Tibial nerve (tissue), 4 donors: ENCODE measurements at regions not wholly inside any gene's neighbourhood (a gene's known extent, or its start where the extent isn't known, plus 50 kb on each side); places are given as distances from the start of the nearest gene placed in this dataset.

ENCODE experiments used
- DNase-seq, 2 donors: peaks; one replicate each; pipeline ENCODE4 v3.0.0-alpha.2; 2019; ENCODE audit warnings: low spot score in 2 of 2
- H3K27ac ChIP-seq, 4 donors: fragments of 200-600 bp; sonication (generic) in 3 of 4; one replicate each; pipeline ENCODE4 v1.5.1; 2017 to 2019; ENCODE audit warnings: mild to moderate bottlenecking in 1 of 4
- H3K27me3 ChIP-seq, 2 donors: fragments of 200-600 bp; sonication (generic) in 1 of 2; one replicate each; pipeline versions ENCODE4 v1.5.1 to v1.6.0; 2017 to 2019
- H3K36me3 ChIP-seq, 3 donors: fragments of 200-600 bp; sonication (generic); one replicate each; pipeline ENCODE4 v1.5.1; 2018 to 2019
- H3K4me1 ChIP-seq, 4 donors: fragments of 200-600 bp; sonication (generic) in 3 of 4; one replicate each; pipeline ENCODE4 v1.5.1; 2017 to 2019
- H3K4me3 ChIP-seq, 4 donors: fragments of 200-600 bp; sonication (generic) in 3 of 4; one replicate each; pipeline ENCODE4 v1.5.1; 2017 to 2019; ENCODE audit warnings: mild to moderate bottlenecking in 1 of 4, moderate library complexity in 1 of 4
- H3K9me3 ChIP-seq, 4 donors: fragments of 200-600 bp; sonication (generic) in 3 of 4; one replicate each; pipeline ENCODE4 v1.5.1; 2017 to 2019
- EP300 ChIP-seq, 2 donors: sonication (generic); formaldehyde crosslinking; IDR thresholded peaks; one replicate each; pipeline ENCODE4 v1.6.1; 2017; ENCODE audit warnings: antibody characterized with exemption in 2 of 2, mild to moderate bottlenecking in 1 of 2
- POLR2A ChIP-seq, 2 donors: fragments of 450-650 bp; IDR thresholded peaks; one replicate each; pipeline ENCODE4 v1.6.1; 2017; ENCODE audit warnings: antibody characterized with exemption in 2 of 2, mild to moderate bottlenecking in 2 of 2, moderate library complexity in 2 of 2
- WGBS, 2 donors: methylation state at CpG; one replicate each; pipeline ENCODE4 v1.1.5; 2018; 5-methylcytosine and 5-hydroxymethylcytosine counted together
- TF ChIP-seq, protein P1 (sequence below), 5 experiments: fragments of 200-600 bp in 3 of 5; fragments of 450-650 bp in 2 of 5; sonication (generic) in 3 of 5; IDR thresholded peaks; one replicate each; pipeline ENCODE4 v1.5.1; 2016 to 2019; ENCODE audit warnings: antibody characterized with exemption in 5 of 5, mild to moderate bottlenecking in 3 of 5, moderate library complexity in 2 of 5

DNA sequence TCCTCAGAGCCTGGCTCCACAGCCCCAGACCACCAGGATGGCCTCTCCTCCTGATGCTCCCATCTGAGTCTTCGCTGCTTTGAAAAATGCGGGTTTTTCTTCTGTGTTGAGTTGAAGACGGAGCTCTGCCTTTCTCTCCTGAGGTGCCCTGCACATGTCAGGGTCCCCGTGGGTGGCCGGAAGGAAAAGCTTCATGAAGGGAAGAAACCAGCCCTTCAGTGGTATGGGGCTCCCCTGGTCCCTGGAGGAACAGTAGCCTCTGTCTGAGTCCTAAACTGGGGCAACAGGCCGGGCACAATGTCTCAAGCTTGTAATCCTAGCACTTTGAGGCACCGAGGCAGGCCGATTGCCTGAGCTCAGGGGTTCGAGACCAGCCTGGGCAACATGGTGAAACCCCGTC, 54.7 kb upstream of the CAB39 start:
- TF ChIP-seq POLR2A (IDR thresholded peaks at IDR 0.05), result no peak
- Histone ChIP-seq H3K4me3 (no peak overlapping the region), H3K27me3 (no peaks in the 10 kb centered on the region), H3K36me3 (no peaks in the 10 kb centered on the region), H3K9me3 (no peaks in the 10 kb centered on the region), H3K27ac (no peak overlapping the region), H3K4me1 (peaks cover 0 to 21% (median 3%) of the 10 kb centered on the region in 4 donors)
- 79 to 92% methylated on average over 10 of the region's 10 CpGs for WGBS, 2 donors
- no peak for DNase-seq

DNA sequence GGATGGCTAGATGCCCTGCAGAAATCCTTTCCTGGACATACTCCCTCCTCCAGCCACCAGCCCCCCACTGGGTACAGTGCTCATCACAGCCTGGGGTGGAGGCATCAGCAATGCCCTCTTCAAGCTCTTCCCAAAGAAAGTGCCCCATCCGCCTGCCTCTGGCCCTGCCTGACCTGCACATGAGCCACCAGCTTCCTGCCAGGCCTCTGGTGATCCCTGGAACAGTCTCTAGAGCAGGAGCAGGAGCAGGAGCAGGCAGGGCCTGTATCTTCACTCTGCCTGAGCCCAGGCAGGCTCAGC, 54.1 kb upstream of the CAB39 start:
- no peak overlapping the region for H3K4me3 ChIP-seq
- no peaks in the 10 kb centered on the region for H3K27me3 ChIP-seq
- no peak for DNase-seq
- H3K27ac ChIP-seq, result peak overlapping the region in 2 of 4 donors; percentile 15 to 70
- no peaks in the 10 kb centered on the region for H3K36me3 ChIP-seq
- peaks cover 0 to 21% (median 3%) of the 10 kb centered on the region in 4 donors for H3K4me1 ChIP-seq
- TF ChIP-seq, protein P1, sequence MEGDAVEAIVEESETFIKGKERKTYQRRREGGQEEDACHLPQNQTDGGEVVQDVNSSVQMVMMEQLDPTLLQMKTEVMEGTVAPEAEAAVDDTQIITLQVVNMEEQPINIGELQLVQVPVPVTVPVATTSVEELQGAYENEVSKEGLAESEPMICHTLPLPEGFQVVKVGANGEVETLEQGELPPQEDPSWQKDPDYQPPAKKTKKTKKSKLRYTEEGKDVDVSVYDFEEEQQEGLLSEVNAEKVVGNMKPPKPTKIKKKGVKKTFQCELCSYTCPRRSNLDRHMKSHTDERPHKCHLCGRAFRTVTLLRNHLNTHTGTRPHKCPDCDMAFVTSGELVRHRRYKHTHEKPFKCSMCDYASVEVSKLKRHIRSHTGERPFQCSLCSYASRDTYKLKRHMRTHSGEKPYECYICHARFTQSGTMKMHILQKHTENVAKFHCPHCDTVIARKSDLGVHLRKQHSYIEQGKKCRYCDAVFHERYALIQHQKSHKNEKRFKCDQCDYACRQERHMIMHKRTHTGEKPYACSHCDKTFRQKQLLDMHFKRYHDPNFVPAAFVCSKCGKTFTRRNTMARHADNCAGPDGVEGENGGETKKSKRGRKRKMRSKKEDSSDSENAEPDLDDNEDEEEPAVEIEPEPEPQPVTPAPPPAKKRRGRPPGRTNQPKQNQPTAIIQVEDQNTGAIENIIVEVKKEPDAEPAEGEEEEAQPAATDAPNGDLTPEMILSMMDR (IDR thresholded peaks at IDR 0.05), result no peak
- TF ChIP-seq EP300 (IDR thresholded peaks at IDR 0.05) (no peak), POLR2A (IDR thresholded peaks at IDR 0.05) (no peak)
- 60 to 71% methylated on average over 1 of the region's 1 CpG for WGBS, 2 donors
- H3K9me3 ChIP-seq, result no peaks in the 10 kb centered on the region

DNA sequence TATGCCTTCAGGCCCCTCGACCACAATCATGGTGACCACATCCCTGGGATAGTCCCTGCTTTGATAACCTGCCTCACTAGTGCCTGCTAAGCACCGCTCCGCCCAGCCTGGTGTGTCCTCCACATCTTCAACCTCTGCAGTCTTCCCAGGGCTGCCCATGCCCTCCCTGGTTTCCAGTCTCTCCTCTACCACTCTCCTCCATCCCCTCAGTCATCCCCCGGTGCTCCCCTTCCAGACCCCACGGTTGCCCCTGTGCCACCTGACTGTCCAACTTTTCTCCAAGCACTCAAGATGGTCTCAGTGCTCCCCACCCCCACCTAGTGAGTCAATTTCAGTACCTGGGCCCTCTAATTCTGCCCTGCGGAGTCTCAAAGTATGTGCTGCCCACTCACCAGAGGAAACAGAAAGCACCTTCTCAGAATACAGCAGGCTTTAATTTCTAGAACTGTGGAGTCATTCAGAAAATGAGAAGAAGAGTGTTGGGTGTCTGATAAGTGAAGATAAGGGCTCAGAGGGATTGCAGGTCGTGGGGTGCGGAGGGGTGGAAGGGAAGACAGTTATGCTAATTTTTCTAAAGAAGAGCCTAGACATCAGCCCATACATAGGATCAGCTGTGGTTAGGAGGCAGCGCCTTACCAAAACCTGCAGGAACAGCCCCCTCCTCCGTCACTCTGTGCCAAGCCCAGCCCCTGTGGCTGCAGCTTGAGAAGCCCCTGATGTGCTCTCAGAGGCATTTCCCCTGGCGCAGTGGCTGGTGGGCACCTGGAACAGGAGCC, 53.6 kb upstream of the CAB39 start:
- H3K27ac ChIP-seq, result peak overlapping the region in 3 of 4 donors; percentile 15 to 70 (median 64)
- TF ChIP-seq, protein P1 (IDR thresholded peaks at IDR 0.05), result no peak
- WGBS, 2 donors, result 72 to 84% methylated on average over 11 of the region's 11 CpGs
- H3K27me3 ChIP-seq, result no peaks in the 10 kb centered on the region
- DNase-seq, result no peak
- no peaks in the 10 kb centered on the region for H3K9me3 ChIP-seq
- no peaks in the 10 kb centered on the region for H3K36me3 ChIP-seq
- peaks cover 0 to 21% (median 3%) of the 10 kb centered on the region in 4 donors for H3K4me1 ChIP-seq
- no peak overlapping the region for H3K4me3 ChIP-seq

DNA sequence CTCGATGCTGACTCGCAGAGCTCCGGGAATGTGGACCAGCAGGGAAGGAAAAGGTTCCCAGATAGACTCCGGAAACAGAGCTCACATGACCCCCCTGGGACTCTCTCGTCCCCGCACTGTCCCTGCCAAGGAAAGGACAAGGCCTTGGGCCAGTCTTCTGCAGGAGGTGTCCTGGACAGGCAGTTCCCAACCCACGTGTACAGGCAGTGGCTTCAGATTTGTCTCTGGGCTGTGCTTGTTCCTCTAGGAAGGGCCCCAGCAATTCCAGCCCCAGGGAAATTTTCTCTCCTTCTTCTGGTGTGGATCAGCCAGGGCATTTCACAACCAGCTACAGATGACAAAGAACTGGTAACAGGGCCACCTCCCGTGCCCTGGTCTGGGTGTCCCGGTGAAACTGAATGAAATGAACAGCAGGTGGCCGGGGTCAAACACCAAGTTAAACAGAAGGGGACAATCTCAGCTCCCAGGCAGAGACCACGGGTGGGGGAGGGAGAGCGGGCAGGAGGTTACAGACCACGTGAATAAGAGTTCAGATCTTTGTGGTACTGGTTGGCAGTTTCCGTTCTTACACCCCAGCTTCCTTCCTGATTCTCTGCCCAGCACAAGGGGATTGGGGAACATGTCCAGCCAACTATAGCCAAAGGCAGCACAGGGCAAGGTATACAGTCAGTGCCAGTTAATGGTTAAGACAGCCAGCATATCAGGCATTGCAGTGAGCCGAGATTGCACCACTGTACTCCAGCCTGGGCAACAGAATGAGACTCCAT, 52.2 kb upstream of the CAB39 start:
- H3K4me3 ChIP-seq, result no peak overlapping the region
- peak overlapping the region in 2 of 4 donors; percentile 64 to 74 for H3K27ac ChIP-seq
- H3K36me3 ChIP-seq, result no peaks in the 10 kb centered on the region
- peak; percentile 24 to 66 for DNase-seq
- H3K4me1 ChIP-seq, result peaks cover 0 to 21% (median 3%) of the 10 kb centered on the region in 4 donors
- H3K27me3 ChIP-seq, result no peaks in the 10 kb centered on the region
- H3K9me3 ChIP-seq, result no peaks in the 10 kb centered on the region
- WGBS, 2 donors, result 63 to 64% methylated on average over 15 of the region's 15 CpGs
- no peak for TF ChIP-seq EP300 (IDR thresholded peaks at IDR 0.05)
- TF ChIP-seq, protein P1 (IDR thresholded peaks at IDR 0.05), result no peak
- TF ChIP-seq POLR2A (IDR thresholded peaks at IDR 0.05), result no peak

DNA sequence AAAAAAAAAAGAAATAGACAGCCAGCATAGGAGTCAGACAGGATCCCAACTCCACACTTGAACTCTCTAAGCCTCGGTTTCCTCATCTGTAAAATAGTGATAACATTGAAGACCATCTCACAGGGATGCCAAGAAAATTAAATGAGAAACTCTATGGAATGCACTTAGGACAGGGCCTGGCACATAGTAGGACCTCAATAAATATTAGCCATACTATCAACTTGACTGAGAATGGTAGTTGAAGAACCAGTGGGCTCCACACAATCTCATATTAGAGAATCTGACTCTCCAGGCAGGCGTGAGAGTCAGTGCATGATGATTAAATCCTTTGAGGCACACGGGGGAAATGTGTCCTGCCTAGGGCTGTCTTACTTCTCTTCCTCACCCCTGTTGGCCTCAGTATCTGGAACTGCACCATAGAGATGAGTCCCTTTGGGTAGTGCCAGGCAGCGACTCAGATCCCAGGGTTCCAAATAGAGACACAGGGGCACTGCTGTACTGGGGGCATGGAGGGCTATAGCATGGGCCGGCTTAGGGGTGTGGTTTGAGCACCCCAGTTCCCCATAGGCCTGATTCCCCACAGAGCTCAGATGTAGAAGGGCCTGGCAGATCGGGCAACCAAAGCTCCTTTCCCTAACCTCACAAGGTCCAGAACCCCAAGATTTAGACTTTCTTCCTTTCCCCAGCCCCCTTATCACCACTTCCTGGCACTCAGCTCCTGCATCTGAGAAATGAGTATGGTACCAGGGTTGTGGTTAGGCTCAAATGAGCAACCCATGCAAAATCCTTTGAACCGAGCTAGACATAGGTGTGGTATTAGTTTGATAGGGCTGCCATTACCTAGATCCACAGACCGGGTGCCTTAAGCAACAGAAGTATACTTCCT, 51.3 kb upstream of the CAB39 start:
- no peaks in the 10 kb centered on the region for H3K27me3 ChIP-seq
- peaks cover 0 to 21% (median 3%) of the 10 kb centered on the region in 4 donors for H3K4me1 ChIP-seq
- peak overlapping the region in 2 of 4 donors; percentile 17 to 41 for H3K27ac ChIP-seq
- no peaks in the 10 kb centered on the region for H3K9me3 ChIP-seq
- WGBS, 2 donors, result 77 to 80% methylated on average over 8 of the region's 8 CpGs
- TF ChIP-seq, protein P1 (IDR thresholded peaks at IDR 0.05), result no peak
- TF ChIP-seq EP300 (IDR thresholded peaks at IDR 0.05) (no peak), POLR2A (IDR thresholded peaks at IDR 0.05) (no peak)
- no peaks in the 10 kb centered on the region for H3K36me3 ChIP-seq
- H3K4me3 ChIP-seq, result no peak overlapping the region
- no peak for DNase-seq
